ENCODE measurements at regions not wholly inside any gene's neighbourhood (a gene's known extent, or its start where the extent isn't known, plus 50 kb on each side); places are given as distances from the start of the nearest gene placed in this dataset.

DNA sequence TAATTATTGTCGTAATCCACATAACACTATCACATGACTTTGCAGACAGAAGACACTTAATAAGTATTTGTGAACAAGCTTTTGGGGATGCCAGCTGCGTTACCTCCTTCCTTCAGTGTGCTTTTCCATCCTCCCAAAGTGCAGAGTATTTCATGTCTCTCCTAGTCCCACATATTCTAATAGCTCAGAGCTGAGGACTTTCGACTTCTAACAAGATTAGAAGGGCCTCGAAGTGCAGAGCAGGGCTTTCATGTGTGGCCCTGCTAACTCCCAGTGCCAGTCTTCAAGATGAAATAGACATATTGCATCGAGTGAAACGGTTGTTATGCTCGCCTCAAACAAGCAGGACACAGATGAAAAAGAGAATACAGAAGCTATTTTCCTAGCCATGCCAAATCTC lies 125.7 kb upstream of the RNF32 start:
- Histone ChIP-seq H3K79me2 (ENCODE audit: control insufficient read depth, insufficient read depth, low read length) (no peaks in the 10 kb centered on the region), H3K4me3 (ENCODE audit: control extremely low read depth in 1 of 5, extremely low read depth in 1 of 5, insufficient read depth in 1 of 5, low read depth in 2 of 5, low read length in 4 of 5) (no peak overlapping the region), H3K4me2 (replicated peaks; ENCODE audit: low read depth, low read length, poor library complexity, severe bottlenecking) (no peak overlapping the region), H3K27me3 (replicated peaks in 1 of 4; ENCODE audit: control extremely low read depth in 1 of 4, control insufficient read depth in 3 of 4, insufficient read depth in 4 of 4, low read length in 3 of 4) (no peaks in the 10 kb centered on the region), H3K9ac (ENCODE audit: low read length) (no peak overlapping the region), H3K9me3 (ENCODE audit: control extremely low read depth in 1 of 3, control insufficient read depth in 2 of 3, insufficient read depth in 1 of 3, low read length in 2 of 3) (peaks cover 2 to 29% (median 14%) of the 10 kb centered on the region in 3 donors), H4K20me1 (ENCODE audit: control insufficient read depth, insufficient read depth, low read length, poor library complexity, severe bottlenecking) (no peaks in the 10 kb centered on the region), H3K4me1 (ENCODE audit: control insufficient read depth in 2 of 2, insufficient read depth in 2 of 2, low read length in 2 of 2) (no peaks in the 10 kb centered on the region), H3K36me3 (replicated peaks in 1 of 2; ENCODE audit: control extremely low read depth in 1 of 2, control insufficient read depth in 1 of 2, extremely low read depth in 1 of 2, insufficient read depth in 2 of 2, low read length in 1 of 2) (no peaks in the 10 kb centered on the region), H3K27ac (ENCODE audit: low read length in 2 of 2) (no peak overlapping the region), H2AFZ (ENCODE audit: insufficient read depth, low read depth, low read length, poor library complexity, severe bottlenecking) (no peak overlapping the region)
- ATAC-seq (ENCODE audit: low read depth) (no peak), DNase-seq (no peak)
- WGBS (ENCODE audit: insufficient coverage): 84% methylated on average over 5 of the region's 7 CpGs
- intact Hi-C loops (cut with micrococcal nuclease): no loop called here
- no peak overlapping the region for H3K4me3 Mint-ChIP-seq
- no peak overlapping the region for H3K27ac Mint-ChIP-seq
- H3K9me3 Mint-ChIP-seq (ENCODE audit: insufficient read depth): peaks cover 10% of the 10 kb centered on the region
- no peaks in the 10 kb centered on the region for H3K4me1 Mint-ChIP-seq
- TF ChIP-seq, protein P1, sequence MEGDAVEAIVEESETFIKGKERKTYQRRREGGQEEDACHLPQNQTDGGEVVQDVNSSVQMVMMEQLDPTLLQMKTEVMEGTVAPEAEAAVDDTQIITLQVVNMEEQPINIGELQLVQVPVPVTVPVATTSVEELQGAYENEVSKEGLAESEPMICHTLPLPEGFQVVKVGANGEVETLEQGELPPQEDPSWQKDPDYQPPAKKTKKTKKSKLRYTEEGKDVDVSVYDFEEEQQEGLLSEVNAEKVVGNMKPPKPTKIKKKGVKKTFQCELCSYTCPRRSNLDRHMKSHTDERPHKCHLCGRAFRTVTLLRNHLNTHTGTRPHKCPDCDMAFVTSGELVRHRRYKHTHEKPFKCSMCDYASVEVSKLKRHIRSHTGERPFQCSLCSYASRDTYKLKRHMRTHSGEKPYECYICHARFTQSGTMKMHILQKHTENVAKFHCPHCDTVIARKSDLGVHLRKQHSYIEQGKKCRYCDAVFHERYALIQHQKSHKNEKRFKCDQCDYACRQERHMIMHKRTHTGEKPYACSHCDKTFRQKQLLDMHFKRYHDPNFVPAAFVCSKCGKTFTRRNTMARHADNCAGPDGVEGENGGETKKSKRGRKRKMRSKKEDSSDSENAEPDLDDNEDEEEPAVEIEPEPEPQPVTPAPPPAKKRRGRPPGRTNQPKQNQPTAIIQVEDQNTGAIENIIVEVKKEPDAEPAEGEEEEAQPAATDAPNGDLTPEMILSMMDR (IDR thresholded peaks at IDR 0.05): no peak
- no peak for TF ChIP-seq EZH2 (IDR thresholded peaks at IDR 0.05; ENCODE audit: borderline replicate concordance, insufficient read depth, low read depth, low read length, poor library complexity, severe bottlenecking)
- no peaks in the 10 kb centered on the region for H3K27me3 Mint-ChIP-seq
- POLR2A ChIA-PET: no interaction called here
- CTCF ChIA-PET: no interaction called here

DNA sequence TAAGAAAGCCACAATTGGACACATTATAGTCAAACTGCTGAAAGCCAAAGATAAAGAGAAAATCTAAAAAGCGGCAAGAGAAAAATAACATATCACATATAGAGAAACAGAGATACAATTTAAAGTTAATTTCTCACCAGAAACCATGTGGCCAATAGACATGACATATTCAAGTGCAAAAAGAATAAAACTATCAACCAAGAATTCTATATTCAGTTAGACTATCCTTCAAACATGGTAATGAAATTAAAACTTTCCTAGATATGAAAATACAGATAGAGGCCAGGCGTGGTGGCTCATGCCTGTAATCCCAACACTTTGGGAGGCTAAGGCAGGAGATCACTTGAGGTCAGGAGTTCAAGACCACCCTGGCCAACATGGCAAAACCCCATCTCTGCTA lies 129.1 kb upstream of the RNF32 start:
- CTCF ChIA-PET: no interaction called here
- Histone ChIP-seq H4K20me1 (ENCODE audit: control insufficient read depth, insufficient read depth, low read length, poor library complexity, severe bottlenecking) (no peaks in the 10 kb centered on the region), H3K27ac (ENCODE audit: low read length in 2 of 2) (no peak overlapping the region), H3K4me1 (ENCODE audit: control insufficient read depth in 2 of 2, insufficient read depth in 2 of 2, low read length in 2 of 2) (no peaks in the 10 kb centered on the region), H2AFZ (ENCODE audit: insufficient read depth, low read depth, low read length, poor library complexity, severe bottlenecking) (no peak overlapping the region), H3K36me3 (replicated peaks in 1 of 2; ENCODE audit: control extremely low read depth in 1 of 2, control insufficient read depth in 1 of 2, extremely low read depth in 1 of 2, insufficient read depth in 2 of 2, low read length in 1 of 2) (no peaks in the 10 kb centered on the region), H3K79me2 (ENCODE audit: control insufficient read depth, insufficient read depth, low read length) (no peaks in the 10 kb centered on the region), H3K4me2 (replicated peaks; ENCODE audit: low read depth, low read length, poor library complexity, severe bottlenecking) (no peak overlapping the region), H3K9ac (ENCODE audit: low read length) (no peak overlapping the region), H3K9me3 (ENCODE audit: control extremely low read depth in 1 of 3, control insufficient read depth in 2 of 3, insufficient read depth in 1 of 3, low read length in 2 of 3) (peaks cover 2 to 14% (median 13%) of the 10 kb centered on the region in 3 donors), H3K27me3 (replicated peaks in 1 of 4; ENCODE audit: control extremely low read depth in 1 of 4, control insufficient read depth in 3 of 4, insufficient read depth in 4 of 4, low read length in 3 of 4) (no peaks in the 10 kb centered on the region), H3K4me3 (ENCODE audit: control extremely low read depth in 1 of 5, extremely low read depth in 1 of 5, insufficient read depth in 1 of 5, low read depth in 2 of 5, low read length in 4 of 5) (no peak overlapping the region)
- WGBS (ENCODE audit: insufficient coverage): no CpG with 5 or more reads among the region's 2 CpGs
- Mint-ChIP-seq H3K4me3 (no peak overlapping the region), H3K9me3 (ENCODE audit: insufficient read depth) (peaks cover 14% of the 10 kb centered on the region), H3K27ac (no peak overlapping the region), H3K27me3 (peaks cover 9% of the 10 kb centered on the region), H3K4me1 (no peaks in the 10 kb centered on the region)
- no peak for ATAC-seq (ENCODE audit: low read depth)
- intact Hi-C loops (cut with micrococcal nuclease): no loop called here
- DNase-seq: no peak
- TF ChIP-seq EZH2 (IDR thresholded peaks at IDR 0.05; ENCODE audit: borderline replicate concordance, insufficient read depth, low read depth, low read length, poor library complexity, severe bottlenecking): no peak
- TF ChIP-seq, protein P1 (IDR thresholded peaks at IDR 0.05): no peak
- POLR2A ChIA-PET: no interaction called here

All from B cell (primary cell).